ENCODE measurements at regions not wholly inside any gene's neighbourhood (a gene's known extent, or its start where the extent isn't known, plus 50 kb on each side); places are given as distances from the start of the nearest gene placed in this dataset.

DNA sequence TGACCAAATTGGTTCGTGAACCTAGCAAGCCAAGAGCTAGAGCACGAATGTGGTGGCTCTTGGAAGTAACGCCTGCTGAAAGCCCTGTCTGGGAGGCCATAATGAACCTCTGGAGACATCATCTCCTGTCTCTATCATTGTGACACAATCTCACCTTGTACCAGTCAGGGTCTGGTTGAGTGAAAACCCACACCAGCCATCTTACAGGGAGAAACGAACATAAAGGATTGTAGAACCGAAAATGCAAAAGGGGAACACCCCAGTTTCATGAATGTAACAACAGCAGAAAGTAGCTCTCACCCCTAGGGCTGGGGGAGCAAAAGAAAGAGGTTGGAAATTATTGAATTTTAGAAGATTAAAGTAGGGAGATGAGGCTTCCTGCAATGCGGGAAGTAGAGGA lies 50.9 kb upstream of the TAB2 start:
- TF ChIP-seq POLR2A (IDR thresholded peaks at IDR 0.05): no peak
- TF ChIP-seq, protein P1, sequence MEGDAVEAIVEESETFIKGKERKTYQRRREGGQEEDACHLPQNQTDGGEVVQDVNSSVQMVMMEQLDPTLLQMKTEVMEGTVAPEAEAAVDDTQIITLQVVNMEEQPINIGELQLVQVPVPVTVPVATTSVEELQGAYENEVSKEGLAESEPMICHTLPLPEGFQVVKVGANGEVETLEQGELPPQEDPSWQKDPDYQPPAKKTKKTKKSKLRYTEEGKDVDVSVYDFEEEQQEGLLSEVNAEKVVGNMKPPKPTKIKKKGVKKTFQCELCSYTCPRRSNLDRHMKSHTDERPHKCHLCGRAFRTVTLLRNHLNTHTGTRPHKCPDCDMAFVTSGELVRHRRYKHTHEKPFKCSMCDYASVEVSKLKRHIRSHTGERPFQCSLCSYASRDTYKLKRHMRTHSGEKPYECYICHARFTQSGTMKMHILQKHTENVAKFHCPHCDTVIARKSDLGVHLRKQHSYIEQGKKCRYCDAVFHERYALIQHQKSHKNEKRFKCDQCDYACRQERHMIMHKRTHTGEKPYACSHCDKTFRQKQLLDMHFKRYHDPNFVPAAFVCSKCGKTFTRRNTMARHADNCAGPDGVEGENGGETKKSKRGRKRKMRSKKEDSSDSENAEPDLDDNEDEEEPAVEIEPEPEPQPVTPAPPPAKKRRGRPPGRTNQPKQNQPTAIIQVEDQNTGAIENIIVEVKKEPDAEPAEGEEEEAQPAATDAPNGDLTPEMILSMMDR (IDR thresholded peaks at IDR 0.05): no peak
